Ovary (tissue), 3 donors: ENCODE measurements at regions not wholly inside any gene's neighbourhood (a gene's known extent, or its start where the extent isn't known, plus 50 kb on each side); places are given as distances from the start of the nearest gene placed in this dataset.

Source experiments
- CTCF ChIP-seq, 3 donors: fragments of 450-650 bp in 2 of 3; fragments of 200-600 bp in 1 of 3; IDR thresholded peaks; one replicate each; pipeline versions ENCODE4 v1.5.1 to v1.8.0; 2016 to 2022; ENCODE audit warnings: antibody characterized with exemption in 3 of 3, mild to moderate bottlenecking in 1 of 3
- POLR2A ChIP-seq: fragments of 450-650 bp; IDR thresholded peaks from one replicate; pipeline ENCODE4 v1.6.1; 2017; ENCODE audit warnings: antibody characterized with exemption, mild to moderate bottlenecking, moderate library complexity
- donor health status: DM: no; HTN: no; CAD: no.

GRCh38 chr6:71080133-71080532, 123.3 kb upstream of the B3GAT2 start:
- TF ChIP-seq POLR2A (no peak), CTCF (IDR thresholded peaks at IDR 0.05) (no peak)
